ENCODE measurements at regions not wholly inside any gene's neighbourhood (a gene's known extent, or its start where the extent isn't known, plus 50 kb on each side); places are given as distances from the start of the nearest gene placed in this dataset.

GRCh38 chr6:23365732-23366131 is 760.3 kb upstream of the NRSN1 start:
- intact Hi-C loops (cut with DNase I) = no loop called here
- H3K27ac ChIP-seq = no peak overlapping the region
- TF ChIP-seq CTCF (IDR thresholded peaks at IDR 0.05) = no peak
- TF ChIP-seq POLR2A (IDR thresholded peaks at IDR 0.05) = no peak
- no peak overlapping the region for H3K4me3 ChIP-seq
- ATAC-seq (no peak), DNase-seq (no peak)
- WGBS (ENCODE audit: insufficient coverage, low coverage, low lambda C conversion rate, missing lambda C conversion rate) = 80% methylated on average over 1 of the region's 1 CpG
- no peaks in the 10 kb centered on the region for H3K9me3 ChIP-seq
- H3K27me3 ChIP-seq = no peaks in the 10 kb centered on the region
- no peaks in the 10 kb centered on the region for H3K36me3 ChIP-seq
- H3K4me1 ChIP-seq = no peaks in the 10 kb centered on the region

GRCh38 chr6:23367311-23367710 is 758.7 kb upstream of the NRSN1 start:
- H3K36me3 ChIP-seq = no peaks in the 10 kb centered on the region
- WGBS (ENCODE audit: insufficient coverage, low coverage, low lambda C conversion rate, missing lambda C conversion rate) = 89% methylated on average over 1 of the region's 1 CpG
- ATAC-seq (no peak), DNase-seq (no peak)
- H3K4me1 ChIP-seq = no peaks in the 10 kb centered on the region
- no peak overlapping the region for H3K27ac ChIP-seq
- TF ChIP-seq POLR2A (IDR thresholded peaks at IDR 0.05) (no peak), CTCF (IDR thresholded peaks at IDR 0.05) (no peak)
- H3K27me3 ChIP-seq = no peaks in the 10 kb centered on the region
- no peak overlapping the region for H3K4me3 ChIP-seq
- intact Hi-C loops (cut with DNase I) = no loop called here
- no peaks in the 10 kb centered on the region for H3K9me3 ChIP-seq

GRCh38 chr6:23368557-23368956 is 757.5 kb upstream of the NRSN1 start:
- ATAC-seq (no peak), DNase-seq (no peak)
- H3K36me3 ChIP-seq = no peaks in the 10 kb centered on the region
- no peaks in the 10 kb centered on the region for H3K27me3 ChIP-seq
- intact Hi-C loops (cut with DNase I) = no loop called here
- 50% methylated on average over 1 of the region's 1 CpG for WGBS (ENCODE audit: insufficient coverage, low coverage, low lambda C conversion rate, missing lambda C conversion rate)
- no peaks in the 10 kb centered on the region for H3K4me1 ChIP-seq
- H3K4me3 ChIP-seq = no peak overlapping the region
- TF ChIP-seq POLR2A (IDR thresholded peaks at IDR 0.05) (no peak), CTCF (IDR thresholded peaks at IDR 0.05) (no peak)
- no peak overlapping the region for H3K27ac ChIP-seq
- H3K9me3 ChIP-seq = no peaks in the 10 kb centered on the region

- H3K27me3 ChIP-seq = no peaks in the 10 kb centered on the region
- H3K9me3 ChIP-seq = no peaks in the 10 kb centered on the region
- no peak for DNase-seq
- no peak overlapping the region for H3K4me3 ChIP-seq
- no peak for ATAC-seq
- H3K36me3 ChIP-seq = no peaks in the 10 kb centered on the region
- intact Hi-C loops (cut with DNase I) = no loop called here
- H3K27ac ChIP-seq = no peak overlapping the region
- TF ChIP-seq POLR2A (IDR thresholded peaks at IDR 0.05) (no peak), CTCF (IDR thresholded peaks at IDR 0.05) (no peak)
- H3K4me1 ChIP-seq = no peaks in the 10 kb centered on the region
- WGBS (ENCODE audit: insufficient coverage, low coverage, low lambda C conversion rate, missing lambda C conversion rate) = 86% methylated on average over 4 of the region's 4 CpGs
These were observed 756.0 kb upstream of the NRSN1 start for GRCh38 chr6:23370051-23370450.

All from right lobe of liver (tissue), 6 donors.